Renal cortical epithelial cell (primary cell): ENCODE measurements at regions not wholly inside any gene's neighbourhood (a gene's known extent, or its start where the extent isn't known, plus 50 kb on each side); places are given as distances from the start of the nearest gene placed in this dataset.
A peak's percentile ranks its signal among the peaks of the same experiment; 100 is the strongest.

Experiments
- DNase-seq: peaks from one replicate; pipeline ENCODE4 v3.0.0-alpha.2; 2011; ENCODE audit warnings: low read depth

- no peak for DNase-seq
Measured at GRCh38 chr2:134141598-134142340, 112.1 kb upstream of the MGAT5 start.

- peak; percentile 46 for DNase-seq
Measured at GRCh38 chr2:134142341-134142738, 111.5 kb upstream of the MGAT5 start.

GRCh38 chr2:134142903-134143302 lies 111.0 kb upstream of the MGAT5 start:
- peak; percentile 61 for DNase-seq

GRCh38 chr2:134143568-134143967 lies 110.3 kb upstream of the MGAT5 start:
- no peak for DNase-seq

GRCh38 chr2:134144081-134144596 lies 109.7 kb upstream of the MGAT5 start:
- no peak for DNase-seq

- no peak for DNase-seq
Measured at GRCh38 chr2:134144651-134145050, 109.2 kb upstream of the MGAT5 start.

GRCh38 chr2:134145519-134145918 lies 108.4 kb upstream of the MGAT5 start:
- no peak for DNase-seq

GRCh38 chr2:134146161-134146560 lies 107.7 kb upstream of the MGAT5 start:
- no peak for DNase-seq

- peak; percentile 43 for DNase-seq
Measured at GRCh38 chr2:134146620-134147019, 107.3 kb upstream of the MGAT5 start.

GRCh38 chr2:134148172-134148571 lies 105.7 kb upstream of the MGAT5 start:
- DNase-seq: no peak

GRCh38 chr2:134148843-134149472 lies 104.9 kb upstream of the MGAT5 start:
- DNase-seq: no peak

GRCh38 chr2:134149904-134150303 lies 104.0 kb upstream of the MGAT5 start:
- DNase-seq: no peak

- no peak for DNase-seq
Measured at GRCh38 chr2:134150760-134151159, 103.1 kb upstream of the MGAT5 start.

- DNase-seq: no peak
Measured at GRCh38 chr2:134152045-134153010, 101.5 kb upstream of the MGAT5 start.

GRCh38 chr2:134153294-134153880 lies 100.5 kb upstream of the MGAT5 start:
- DNase-seq: no peak

GRCh38 chr2:134154246-134154645 lies 99.6 kb upstream of the MGAT5 start:
- DNase-seq: no peak

- no peak for DNase-seq
Measured at GRCh38 chr2:134155134-134155533, 98.7 kb upstream of the MGAT5 start.

- DNase-seq: no peak
Measured at GRCh38 chr2:134158295-134158694, 95.6 kb upstream of the MGAT5 start.

- no peak for DNase-seq
Measured at GRCh38 chr2:134161170-134161547, 92.7 kb upstream of the MGAT5 start.

GRCh38 chr2:134163336-134163735 lies 90.5 kb upstream of the MGAT5 start:
- DNase-seq: no peak

GRCh38 chr2:134164306-134164705 lies 89.6 kb upstream of the MGAT5 start:
- DNase-seq: no peak

GRCh38 chr2:134167015-134167414 lies 86.9 kb upstream of the MGAT5 start:
- DNase-seq: no peak
